ENCODE measurements at regions not wholly inside any gene's neighbourhood (a gene's known extent, or its start where the extent isn't known, plus 50 kb on each side); places are given as distances from the start of the nearest gene placed in this dataset.

- peak; percentile 14 for TF ChIP-seq CTCF (IDR thresholded peaks at IDR 0.05; ENCODE audit: poor library complexity, severe bottlenecking)
- no peak for TF ChIP-seq TAF1 (IDR thresholded peaks at IDR 0.05; ENCODE audit: low read depth)
- no peak for TF ChIP-seq EZH2 (IDR thresholded peaks at IDR 0.05; ENCODE audit: borderline replicate concordance, insufficient read depth, low read length, poor library complexity, severe bottlenecking)
Observed at GRCh38 chr1:63010913-63011660, 227.2 kb downstream of the ATG4C start.

Measured in neural cell (in vitro differentiated cells).